Erythroblast (primary cell): ENCODE measurements at regions not wholly inside any gene's neighbourhood (a gene's known extent, or its start where the extent isn't known, plus 50 kb on each side); places are given as distances from the start of the nearest gene placed in this dataset.

Experiments used
- GATA1 ChIP-seq: IDR thresholded peaks from 2 replicates; pipeline ENCODE4 v1.6.1; 2011; ENCODE audit warnings: low read depth, mild to moderate bottlenecking, control low read depth, low read length, moderate library complexity
- POLR2A ChIP-seq: IDR thresholded peaks from 2 replicates; pipeline ENCODE4 v1.6.1; 2011; ENCODE audit warnings: mild to moderate bottlenecking, low read length

GRCh38 chr9:73916016-73916673 lies 581.0 kb upstream of the RORB start:
- TF ChIP-seq POLR2A (no peak), GATA1 (no peak)
